IPS-18c (cell line): ENCODE measurements at regions not wholly inside any gene's neighbourhood (a gene's known extent, or its start where the extent isn't known, plus 50 kb on each side); places are given as distances from the start of the nearest gene placed in this dataset.
"Not testable (repeated sequence)": the region's sequence is repeated elsewhere in the genome, so short reads cannot be mapped to it uniquely, and the experiment has no call there.

ENCODE experiments used
- H3K4me3 ChIP-seq: 2 replicates; pipeline ENCODE4 v1.7.0; 2013; ENCODE audit warnings: low read depth, mild to moderate bottlenecking, low read length, moderate library complexity; ENCODE audit not compliant: insufficient read depth
- H3K9me3 ChIP-seq: one replicate; pipeline ENCODE4 v1.6.1; 2013; ENCODE audit warnings: mild to moderate bottlenecking, low read length, moderate library complexity; ENCODE audit not compliant: control insufficient read depth, insufficient read depth

DNA sequence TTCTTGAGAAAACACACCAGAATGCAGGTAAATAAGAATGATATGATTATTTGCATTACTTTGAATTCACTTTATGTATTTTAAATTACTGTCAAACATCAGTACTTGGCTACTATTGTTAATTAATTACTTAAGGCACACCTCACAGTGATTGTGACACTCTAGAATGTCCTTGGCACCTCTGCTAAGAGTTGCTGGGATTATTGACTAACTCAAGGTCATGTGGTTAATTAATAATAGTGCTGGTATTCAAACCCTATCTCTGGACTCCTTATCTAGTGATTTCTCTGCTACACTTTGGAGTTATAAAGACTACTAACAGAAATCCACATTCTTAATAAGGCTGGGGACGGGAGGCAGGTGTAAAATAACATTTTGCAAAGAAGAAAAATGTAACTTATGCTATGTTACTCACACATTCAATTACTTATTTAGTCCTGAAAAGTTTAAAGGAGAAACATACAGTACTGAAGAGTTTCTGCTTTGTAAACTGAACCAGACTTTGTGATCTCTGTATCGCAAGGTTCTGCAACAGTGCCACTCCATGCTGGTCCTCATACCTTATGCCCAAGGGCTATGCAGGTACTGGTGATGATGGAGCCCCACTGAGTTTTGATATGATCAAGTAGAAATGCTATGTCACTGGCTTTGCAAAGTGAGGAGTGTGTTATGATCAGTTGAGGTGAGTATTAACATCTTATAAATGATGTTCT is 242.7 kb downstream of the MID1IP1 start:
- H3K9me3 ChIP-seq, result no peaks in the 10 kb centered on the region
- no peak overlapping the region for H3K4me3 ChIP-seq

DNA sequence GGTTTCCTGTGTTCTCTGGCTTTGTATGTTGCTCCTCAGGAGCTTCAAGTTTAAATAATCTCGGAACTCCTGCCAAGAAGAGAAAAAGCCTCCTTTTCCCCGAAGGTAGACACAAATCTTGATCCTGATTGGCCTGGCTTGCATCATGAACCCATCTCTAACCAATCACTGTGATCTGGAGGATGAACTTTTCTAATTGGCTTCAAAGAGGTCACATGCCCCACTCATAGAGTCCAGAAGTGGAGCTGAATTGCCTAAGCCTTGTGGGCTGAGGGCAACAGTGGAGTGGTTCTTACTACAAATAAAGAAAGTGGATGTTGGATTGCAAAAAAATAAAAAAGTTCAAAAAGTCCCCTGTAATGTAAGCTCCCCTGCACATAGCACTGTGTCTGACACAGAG is 245.9 kb downstream of the MID1IP1 start:
- Histone ChIP-seq H3K4me3 (no peak overlapping the region), H3K9me3 (peaks cover 5% of the 10 kb centered on the region)

DNA sequence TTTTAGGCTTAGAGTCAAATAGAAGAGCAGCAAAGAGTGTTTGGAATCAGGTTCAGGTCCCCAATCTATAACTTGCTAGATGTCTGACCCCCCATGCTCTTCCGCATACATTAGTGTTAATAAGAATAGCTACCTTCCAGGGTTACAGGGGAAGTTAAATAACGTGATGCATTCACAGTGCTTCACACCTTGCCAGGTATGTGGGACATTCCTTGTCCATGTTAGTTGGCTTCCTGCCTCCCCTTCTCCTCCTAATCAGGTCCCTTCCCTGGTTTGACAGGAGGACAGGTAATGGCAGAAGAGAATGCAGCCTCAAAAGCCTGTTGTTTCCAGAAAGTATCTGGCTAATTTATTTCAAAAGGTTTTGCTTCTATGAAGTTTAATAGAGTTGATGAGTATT is 248.7 kb downstream of the MID1IP1 start:
- Histone ChIP-seq H3K4me3 (no peak overlapping the region), H3K9me3 (peaks cover 13% of the 10 kb centered on the region)

DNA sequence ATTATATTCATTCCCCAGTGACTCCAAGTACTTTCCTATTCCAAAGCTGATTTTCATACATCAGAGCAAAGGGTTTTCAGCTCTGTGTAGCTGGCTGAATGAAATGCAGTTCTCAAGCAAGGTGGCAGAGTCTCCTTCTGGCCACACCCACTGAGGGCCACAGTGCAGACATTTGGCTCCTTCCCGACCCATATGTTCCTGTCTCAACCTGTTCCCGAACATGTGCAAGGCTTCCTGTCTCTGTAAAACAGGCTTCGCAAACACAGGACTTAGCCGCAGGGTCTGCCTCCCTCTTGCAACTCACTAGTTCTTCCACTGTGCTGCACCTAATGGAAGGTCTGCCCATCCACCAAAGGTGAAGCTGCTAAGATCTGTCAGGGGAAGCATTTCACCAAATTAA is 249.2 kb downstream of the MID1IP1 start:
- H3K9me3 ChIP-seq, result peaks cover 13% of the 10 kb centered on the region
- H3K4me3 ChIP-seq, result no peak overlapping the region

DNA sequence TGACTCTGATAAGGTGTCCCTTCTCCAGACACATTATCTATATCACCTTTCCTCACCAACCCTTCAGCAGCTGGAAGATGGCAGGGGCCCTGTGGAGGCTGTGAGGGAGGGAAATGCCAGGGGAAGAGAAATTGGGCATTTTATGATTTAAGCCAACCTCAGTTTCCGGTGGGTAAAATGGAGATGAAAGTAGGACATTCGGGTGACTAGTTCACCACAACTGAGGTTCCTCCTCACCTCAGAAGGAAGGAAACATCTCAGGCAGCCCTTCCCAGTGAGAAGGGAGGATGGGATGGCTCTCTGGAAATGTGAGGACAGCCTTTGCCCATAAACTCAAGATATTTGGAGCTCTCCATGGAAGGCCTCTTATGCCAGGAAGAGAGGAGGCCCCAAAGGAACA is 251.5 kb downstream of the MID1IP1 start:
- no peak overlapping the region for H3K4me3 ChIP-seq
- peaks cover 13% of the 10 kb centered on the region for H3K9me3 ChIP-seq

DNA sequence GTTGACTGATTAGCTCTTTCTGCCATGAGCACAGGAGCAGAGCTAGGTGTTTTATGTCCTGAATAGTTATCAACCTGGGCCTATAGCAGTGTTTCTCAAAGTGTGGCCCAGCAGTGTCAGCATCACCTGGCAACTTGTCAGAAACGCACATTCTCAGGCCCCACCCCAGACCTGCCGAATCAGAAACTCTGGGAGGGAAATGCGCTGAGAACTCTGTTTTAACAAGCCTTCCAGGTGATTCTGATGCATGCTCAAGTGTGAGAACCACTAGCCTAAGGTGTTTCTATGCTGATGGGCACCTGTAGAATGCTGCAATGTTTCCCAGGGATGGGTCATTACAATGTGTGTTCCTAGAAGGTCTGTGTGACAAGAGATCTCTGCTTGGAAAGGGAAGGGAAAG is 257.5 kb downstream of the MID1IP1 start:
- Histone ChIP-seq H3K4me3 (no peak overlapping the region), H3K9me3 (peaks cover 9% of the 10 kb centered on the region)

DNA sequence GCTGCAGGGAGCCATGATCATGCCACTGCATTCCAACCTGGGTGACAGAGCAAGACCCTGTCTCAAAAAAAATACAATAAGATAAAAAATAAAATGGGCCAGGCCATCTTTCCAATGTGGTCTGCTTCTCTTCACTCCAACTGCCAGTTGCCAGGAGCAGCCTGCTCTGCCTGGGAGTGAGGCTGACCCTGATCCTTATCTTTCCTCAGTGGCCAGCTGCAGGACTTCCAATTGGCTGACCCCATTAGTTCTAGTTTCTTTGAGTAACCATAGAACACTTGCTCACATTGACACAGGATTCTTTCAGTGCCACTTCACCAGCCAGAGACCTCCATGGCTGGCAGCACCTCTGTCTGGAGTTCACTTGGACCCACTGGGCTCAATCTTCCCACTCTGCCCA is 258.6 kb downstream of the MID1IP1 start:
- Histone ChIP-seq H3K9me3 (peaks cover 7% of the 10 kb centered on the region), H3K4me3 (no peak overlapping the region; the same call in 1 of the 2 replicates)

DNA sequence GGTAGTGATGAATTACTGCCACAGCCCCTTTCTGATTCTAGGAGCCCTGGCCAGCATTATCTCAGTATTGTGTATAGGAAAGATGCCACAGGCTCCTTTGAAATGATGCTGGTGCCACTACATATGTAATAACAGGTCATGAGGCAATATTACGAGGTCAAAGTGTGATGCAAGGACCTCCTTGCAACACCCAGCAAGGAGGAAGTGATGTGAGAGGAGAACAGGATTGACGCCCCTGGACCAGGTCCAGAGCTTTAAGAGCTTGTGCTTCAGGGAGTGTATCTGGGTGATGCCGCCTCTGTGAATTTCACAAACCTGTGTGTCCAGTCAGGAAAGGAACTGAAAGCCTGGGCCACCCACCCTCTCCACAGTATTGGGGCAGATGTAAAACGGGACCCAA is 261.8 kb downstream of the MID1IP1 start:
- H3K9me3 ChIP-seq, result peaks cover 9% of the 10 kb centered on the region

DNA sequence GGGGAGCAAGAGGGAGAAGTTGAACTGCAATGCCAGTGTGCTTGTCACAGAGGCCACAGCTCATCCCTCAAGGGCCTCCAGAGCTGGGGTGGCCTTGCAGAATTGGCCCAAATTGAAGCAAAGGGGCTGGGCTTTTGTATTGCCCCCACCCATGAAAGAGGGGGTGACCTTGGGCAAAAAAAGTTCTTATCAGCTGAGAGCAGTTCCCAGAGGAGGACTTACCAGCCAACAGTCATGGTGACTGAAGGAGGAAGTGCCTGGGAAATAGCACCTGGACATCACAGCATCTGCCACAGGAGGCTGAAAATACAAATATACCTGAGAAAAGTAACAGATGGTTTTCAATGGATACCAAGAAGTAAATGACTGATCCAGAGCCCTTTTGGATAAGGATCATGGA is 262.4 kb downstream of the MID1IP1 start:
- peaks cover 9% of the 10 kb centered on the region for H3K9me3 ChIP-seq
- H3K4me3 ChIP-seq, result no peak overlapping the region

More for the DNA sequence above, 261.8 kb downstream of the MID1IP1 start:
- no peak overlapping the region for H3K4me3 ChIP-seq

DNA sequence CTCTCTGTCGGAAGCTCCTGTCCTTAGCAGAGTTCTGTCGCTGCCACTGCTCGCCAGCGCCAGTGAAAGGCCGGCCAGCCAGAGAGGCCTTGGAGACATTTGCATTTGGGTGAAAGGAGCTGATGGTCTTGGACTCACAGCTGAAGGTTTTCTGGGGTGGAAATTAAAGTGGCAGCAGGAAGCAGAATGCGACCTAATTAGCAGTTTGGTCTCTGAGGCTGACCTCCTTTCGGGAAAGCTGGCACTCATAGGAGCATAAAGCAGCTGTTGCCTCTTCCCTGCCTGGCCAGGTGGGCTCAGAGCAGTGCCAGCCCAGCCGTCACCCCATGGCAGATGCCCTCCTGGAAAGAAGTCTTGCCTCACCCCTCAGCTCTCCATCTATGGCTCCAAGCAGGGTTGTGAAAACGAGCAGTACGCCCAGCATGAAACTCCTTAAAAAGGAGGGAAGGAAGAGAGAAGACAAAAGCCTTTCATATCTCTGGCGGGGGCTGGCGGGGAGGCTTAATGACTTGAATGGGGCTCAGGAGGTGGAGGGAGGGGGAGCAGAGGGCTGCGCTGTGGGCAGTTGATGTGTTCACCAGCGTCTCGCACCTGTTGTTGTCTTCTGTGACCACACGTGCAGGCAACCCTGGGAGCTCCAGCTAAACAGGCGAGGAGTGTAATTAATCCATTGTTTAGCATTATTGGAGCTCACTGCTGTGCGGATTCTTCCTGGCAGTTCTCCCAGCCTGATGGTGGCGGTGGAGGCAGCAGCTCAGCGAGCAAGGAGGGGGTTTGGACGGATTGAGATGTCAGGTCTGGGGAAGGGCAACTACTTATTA is 264.0 kb downstream of the MID1IP1 start:
- peak overlapping the region; percentile 9; the same call in 1 of the 2 replicates for H3K4me3 ChIP-seq

DNA sequence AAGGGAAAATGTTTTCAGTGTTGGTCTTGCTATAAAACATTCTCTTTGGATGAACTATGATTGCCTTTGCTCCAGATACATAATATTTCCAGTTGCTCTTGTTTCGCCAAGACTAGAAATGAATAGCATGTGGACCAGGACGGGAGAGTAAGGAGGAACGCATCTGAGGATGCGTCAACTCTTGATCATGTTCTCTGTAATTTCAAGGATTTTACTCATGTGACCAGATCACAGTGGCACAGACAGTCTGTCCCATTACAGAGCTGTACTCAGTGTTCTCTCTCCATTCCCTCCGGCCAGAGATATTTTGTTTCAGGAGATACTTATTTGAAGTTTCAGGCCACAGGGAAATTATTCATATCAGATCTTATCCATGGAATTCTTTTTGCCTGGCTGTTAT is 266.6 kb downstream of the MID1IP1 start:
- Histone ChIP-seq H3K4me3 (no peak overlapping the region), H3K9me3 (peaks cover 4% of the 10 kb centered on the region)

More for the DNA sequence above, 264.0 kb downstream of the MID1IP1 start:
- H3K9me3 ChIP-seq, result peaks cover 8% of the 10 kb centered on the region

DNA sequence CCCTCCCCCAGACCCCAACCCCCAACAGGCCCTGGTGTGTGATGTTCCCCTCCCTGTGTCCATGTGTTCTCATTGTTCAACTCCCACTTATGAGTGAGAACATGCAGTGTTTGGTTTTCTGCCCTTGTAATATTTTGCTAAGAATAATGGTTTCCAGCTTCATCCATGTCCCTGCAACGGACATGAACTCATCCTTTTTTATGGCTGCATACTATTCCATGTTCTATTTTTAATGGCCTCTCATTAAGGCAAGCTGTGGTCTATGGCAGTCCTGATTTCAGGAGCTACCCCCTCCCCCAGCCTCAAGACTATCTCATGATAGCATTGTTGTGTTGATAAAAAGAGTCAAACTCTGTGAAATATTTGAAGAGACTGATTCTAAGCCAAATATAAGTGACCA is 267.4 kb downstream of the MID1IP1 start:
- not testable (repeated sequence) for H3K9me3 ChIP-seq, H3K4me3 ChIP-seq

DNA sequence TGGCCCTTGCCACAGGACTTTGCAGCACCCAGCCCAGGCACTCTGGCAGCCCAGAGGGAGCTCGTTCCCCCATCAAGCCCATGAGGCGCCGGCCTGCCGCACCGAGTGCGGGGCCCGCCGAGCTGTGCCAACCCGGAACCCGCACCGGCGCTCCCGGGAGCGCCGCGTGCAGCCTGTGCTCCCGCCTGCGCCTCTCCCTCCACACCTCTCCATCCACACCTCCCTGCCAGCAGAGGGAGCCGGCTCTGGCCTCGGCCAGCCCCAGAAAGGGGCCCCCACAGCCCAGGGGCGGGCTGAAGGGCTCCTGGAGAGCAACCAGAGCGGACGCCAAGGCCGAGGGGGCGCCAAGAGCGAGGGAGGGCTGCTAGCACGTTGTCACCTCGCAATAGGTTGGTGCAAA is 268.8 kb downstream of the MID1IP1 start:
- Histone ChIP-seq H3K4me3 (no peak overlapping the region), H3K9me3 (peaks cover 5% of the 10 kb centered on the region)

DNA sequence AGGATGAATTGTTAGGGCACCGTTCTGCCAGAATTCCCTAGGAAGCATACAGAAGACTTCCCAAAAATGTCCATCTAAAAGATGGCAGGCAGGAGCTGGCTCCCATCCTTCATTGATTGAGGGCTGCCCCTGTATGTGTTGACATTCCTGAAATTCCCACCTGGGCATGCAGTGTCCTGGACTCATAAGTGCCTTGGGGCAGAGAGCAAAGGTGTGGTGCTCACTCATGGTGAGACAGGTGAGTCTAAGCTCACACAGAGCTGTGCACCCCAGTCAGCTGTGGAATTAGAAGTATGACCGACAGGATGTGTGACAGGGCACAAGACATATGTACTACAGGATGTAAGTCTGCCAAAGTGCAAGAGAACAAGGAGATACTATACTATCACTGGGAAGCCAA is 271.9 kb downstream of the MID1IP1 start:
- Histone ChIP-seq H3K9me3 (peaks cover 4% of the 10 kb centered on the region), H3K4me3 (no peak overlapping the region)

DNA sequence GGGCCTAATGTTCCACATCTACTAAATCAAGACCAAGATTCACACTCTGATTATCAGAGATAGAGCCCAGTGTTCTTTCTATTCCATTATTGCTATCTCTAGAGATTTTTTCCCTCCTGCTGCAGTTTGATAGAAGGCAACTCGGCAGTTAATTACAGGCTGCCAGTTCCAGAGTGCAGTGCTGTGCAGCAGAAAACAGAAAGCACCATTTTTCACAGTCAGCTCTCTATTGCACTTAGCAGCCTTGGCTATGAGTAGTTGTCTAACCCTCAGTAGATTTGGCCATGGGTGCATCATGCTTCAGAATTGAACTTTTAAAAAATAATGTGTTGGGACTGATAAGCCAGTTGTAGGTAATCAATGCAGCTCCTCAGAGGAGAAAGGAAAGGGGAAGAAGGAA is 295.3 kb downstream of the MID1IP1 start:
- Histone ChIP-seq H3K9me3 (peaks cover 3% of the 10 kb centered on the region), H3K4me3 (no peak overlapping the region)

DNA sequence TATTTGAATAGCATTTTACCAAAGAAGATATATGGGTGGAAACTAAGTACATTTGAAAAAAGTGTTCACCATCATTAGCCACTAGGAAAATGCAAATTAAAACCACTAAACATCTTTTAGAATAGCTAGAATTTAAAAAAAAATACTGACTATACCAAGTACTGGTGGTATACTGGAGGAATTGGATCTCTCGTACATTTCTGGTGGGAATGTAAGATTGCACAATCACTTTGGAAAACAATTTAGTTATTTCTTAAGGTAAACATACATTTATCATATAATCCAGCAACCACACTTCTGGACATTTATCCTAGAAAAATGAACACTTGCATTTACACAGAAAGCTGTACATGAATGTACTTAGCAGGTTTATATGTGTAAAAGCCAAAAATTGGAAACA is 303.5 kb downstream of the MID1IP1 start:
- Histone ChIP-seq H3K9me3 (no peaks in the 10 kb centered on the region), H3K4me3 (no peak overlapping the region)

DNA sequence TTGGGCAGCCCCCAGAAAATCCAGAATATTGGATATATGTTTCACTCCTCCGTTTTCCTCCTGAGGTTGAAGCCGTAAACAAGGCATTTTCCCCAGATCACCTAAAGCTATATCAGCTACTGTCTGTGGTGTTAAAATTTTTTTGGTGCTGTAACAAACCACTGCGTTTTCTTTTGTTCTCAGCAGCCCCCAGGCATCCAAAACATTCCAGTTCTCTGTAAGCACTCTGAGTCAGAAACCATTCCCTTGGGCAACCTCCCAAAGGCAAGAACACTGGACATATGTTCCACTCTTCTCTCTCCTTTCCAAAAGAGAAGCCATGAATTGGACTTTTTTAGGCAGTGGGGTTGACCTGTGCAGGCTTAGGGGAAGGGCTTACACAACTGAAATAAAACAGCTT is 310.9 kb downstream of the MID1IP1 start:
- H3K9me3 ChIP-seq, result no peaks in the 10 kb centered on the region
- no peak overlapping the region; the same call in 1 of the 2 replicates for H3K4me3 ChIP-seq

DNA sequence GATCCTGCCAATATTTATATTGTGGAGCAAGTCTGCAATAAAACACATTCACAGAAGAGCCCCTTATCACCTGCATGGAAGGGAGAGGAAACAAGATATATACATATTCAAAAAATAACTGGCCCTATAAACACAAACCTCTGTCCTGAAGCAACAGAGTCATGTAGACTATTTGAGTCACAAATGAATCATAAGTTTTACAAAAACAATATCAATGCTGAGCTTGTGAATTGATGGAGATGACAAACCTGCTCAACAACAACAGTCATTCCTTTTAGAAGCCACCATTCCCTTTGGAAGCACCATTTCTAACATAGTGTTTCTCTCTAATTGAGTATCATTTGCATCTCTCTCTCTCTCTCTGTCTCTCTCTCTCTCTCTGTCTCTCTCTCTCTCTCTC is 313.9 kb downstream of the MID1IP1 start:
- Histone ChIP-seq H3K4me3 (no peak overlapping the region), H3K9me3 (peaks cover 6% of the 10 kb centered on the region)
